Muscle of back (tissue), 3 donors: ENCODE measurements at regions not wholly inside any gene's neighbourhood (a gene's known extent, or its start where the extent isn't known, plus 50 kb on each side); places are given as distances from the start of the nearest gene placed in this dataset.
"Not testable (repeated sequence)": the region's sequence is repeated elsewhere in the genome, so short reads cannot be mapped to it uniquely, and the experiment has no call there.

Source experiments
- DNase-seq, 3 donors: peaks; one replicate each; pipeline versions ENCODE4 v3.0.0 to v3.0.0-alpha.2; 2013

DNA sequence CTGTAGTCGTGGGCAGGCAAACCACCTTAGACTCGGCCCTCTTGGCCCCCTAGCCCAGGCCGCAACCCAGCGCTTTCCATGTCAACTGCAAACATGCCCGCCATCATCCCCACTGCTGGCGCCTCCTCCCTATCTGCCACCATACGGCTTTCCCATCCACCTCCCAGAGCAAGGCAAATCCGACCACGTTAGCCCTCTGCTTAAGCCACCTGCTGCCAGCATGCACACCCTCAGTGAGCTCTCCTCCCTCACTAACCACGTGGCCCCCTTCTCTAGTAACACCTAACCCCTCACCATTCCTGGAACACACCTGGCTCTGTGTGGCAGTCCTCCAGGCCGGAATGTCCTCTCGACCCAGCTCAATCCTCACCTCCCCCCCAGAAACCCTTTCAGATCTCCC is 534.8 kb downstream of the TP53TG3F start:
- not testable (repeated sequence) for DNase-seq

DNA sequence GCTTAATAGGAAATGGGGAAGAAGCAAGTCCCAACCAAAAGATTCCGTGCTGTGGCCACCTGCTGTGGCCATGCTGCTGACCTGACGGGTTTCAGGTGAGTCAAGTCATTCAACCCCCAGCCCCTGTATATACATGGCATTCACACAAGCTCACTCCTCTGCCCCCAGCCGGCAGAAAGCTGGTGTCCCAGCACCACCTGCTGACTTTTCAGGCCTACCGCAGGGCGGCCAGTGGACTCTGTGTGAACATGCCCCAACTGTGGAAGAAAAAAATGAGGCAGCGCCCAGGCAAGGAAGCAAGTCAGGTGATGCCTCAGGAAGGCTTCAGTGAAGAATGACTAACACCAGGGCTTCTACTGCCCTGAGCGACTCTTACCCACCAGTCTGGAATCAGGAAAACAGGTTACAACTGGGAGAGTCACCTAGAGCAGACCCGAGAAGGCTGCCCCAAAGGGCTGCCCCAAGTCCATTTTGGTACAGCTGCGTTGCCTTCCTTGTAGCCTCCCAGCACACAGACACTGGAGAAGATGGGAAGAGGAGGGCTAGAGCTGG is 536.5 kb downstream of the TP53TG3F start:
- DNase-seq, result not testable (repeated sequence)

DNA sequence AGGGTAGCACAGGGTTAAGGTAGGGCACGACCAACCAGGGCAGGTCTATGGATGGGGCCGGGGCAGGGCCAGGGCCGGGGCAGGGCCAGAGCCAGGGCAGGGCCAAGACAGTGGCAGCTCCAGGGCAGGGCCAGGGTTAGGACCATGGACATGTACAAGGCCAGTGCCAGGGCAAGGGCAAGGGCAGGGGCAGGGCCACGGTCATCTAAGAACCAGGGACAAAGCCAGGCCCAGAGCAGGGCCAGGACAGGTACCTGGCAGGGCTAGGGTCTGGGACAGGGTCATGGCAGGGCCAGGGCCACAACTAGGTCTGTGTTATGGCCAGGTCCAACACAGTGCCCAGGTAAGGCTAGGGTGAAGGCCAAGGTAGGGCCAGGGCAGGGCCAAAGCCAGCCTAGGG is 541.8 kb downstream of the TP53TG3F start:
- DNase-seq, result not testable (repeated sequence)

DNA sequence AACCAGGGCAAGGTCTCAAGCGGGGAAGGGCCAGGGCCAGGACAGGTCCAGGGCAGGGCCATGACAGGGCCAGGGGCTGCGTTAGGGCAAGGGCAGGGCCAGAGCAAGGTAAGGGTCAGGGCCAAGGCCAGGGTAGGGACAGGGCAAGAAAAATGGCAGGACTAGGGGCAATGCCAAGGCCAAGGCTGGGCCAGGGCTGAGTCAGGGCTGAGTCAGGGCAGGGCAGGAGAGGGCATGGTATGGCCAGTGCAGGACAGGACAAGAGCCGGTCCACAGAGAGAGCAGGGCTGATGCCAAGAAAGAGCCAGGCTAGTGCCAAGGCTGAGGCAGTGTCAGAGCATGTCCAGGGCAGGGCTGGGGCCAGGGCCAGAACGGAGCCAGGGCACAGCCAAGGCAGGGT is 542.5 kb downstream of the TP53TG3F start:
- DNase-seq, result not testable (repeated sequence)

DNA sequence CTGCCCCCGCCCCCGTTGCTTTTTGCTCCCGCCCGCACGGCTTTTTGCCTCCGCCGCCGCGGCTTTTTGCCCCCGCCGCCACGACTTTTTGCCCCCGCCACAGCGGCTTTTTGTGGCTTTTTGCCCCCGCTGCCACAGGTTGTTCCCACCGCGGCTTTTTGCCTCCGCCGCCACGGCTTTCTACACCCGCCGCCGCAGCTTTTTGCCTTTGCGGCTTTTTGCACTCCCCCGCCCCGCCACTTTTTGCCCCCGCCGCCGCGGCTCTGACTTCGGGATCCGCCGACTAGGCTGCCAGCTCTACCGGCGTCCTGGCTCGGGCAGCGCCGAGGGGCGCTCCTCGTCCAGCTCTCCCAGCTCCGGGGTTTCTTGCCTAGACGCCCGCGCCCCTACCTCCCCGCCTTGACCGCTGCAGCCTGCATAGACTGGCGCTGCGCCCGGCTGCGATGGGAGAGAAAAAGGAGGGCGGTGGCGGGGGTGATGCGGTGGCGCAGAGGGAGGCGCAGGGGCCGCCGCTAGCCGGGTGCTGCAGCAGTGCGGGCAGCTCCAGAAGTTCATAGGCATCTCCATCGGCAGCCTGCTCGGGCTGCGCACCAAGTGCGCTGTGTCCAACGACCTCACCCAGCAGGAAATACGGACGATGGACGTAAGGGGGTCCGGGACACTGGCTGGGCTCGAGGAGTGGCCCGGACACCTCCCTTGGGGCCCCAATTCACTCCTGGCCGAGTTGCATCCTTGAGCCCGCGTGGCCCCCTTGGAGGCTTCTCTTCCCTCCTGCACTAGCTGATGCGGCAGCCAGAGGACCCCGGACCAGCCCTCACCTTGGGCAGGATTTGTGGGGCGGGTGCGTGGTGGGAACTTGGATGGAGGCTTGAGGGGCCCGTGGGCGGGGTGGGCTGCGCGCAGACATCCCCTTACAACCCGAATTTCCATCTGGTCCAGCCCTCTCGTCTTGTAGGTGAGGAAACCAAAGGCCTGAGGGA is 555.7 kb downstream of the TP53TG3F start:
- DNase-seq, result not testable (repeated sequence)

DNA sequence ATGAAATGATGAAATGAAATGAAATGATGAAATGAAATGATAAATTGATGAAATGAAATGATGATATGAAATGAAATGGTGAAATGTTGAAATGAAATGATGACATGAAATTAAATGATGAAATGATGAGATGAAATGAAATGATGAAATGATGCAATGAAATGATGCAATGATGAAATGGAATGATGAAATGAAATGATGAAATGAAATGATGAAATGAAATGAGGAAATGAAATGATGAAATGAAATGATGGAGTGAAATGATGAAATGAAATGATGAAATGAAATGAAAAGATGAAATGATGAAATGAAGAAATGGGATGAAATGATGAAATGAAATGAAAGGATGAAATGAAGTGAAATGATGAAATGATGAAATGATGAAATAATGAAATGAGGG is 558.9 kb downstream of the TP53TG3F start:
- DNase-seq, result not testable (repeated sequence)

DNA sequence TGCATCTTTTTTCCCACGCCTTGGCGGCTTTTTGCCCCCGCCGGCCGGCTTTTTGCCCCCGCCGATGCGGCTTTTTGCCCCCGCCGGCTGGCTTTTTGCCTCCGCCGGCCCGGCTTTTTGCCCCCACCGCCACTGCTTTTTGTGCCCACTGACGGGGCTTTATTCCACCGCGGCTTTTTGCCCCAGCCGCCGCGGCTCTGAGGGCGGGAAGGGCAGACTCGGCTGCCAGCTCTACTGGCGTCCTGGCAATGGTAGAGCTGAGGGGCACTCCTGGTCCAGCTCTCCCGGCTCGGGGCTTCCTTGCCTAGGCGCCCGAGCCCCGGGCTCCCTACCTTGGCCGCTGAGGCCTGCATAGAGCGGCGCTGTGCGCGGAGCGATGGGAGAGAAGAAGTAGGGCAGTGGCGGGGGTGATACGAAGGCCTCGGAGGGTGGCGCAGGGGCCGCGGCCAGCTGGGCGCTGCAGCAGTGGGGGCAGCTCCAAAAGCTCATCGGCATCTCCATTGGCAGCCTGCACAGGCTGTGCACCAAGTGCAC is 591.4 kb downstream of the TP53TG3F start:
- DNase-seq, result no peak

DNA sequence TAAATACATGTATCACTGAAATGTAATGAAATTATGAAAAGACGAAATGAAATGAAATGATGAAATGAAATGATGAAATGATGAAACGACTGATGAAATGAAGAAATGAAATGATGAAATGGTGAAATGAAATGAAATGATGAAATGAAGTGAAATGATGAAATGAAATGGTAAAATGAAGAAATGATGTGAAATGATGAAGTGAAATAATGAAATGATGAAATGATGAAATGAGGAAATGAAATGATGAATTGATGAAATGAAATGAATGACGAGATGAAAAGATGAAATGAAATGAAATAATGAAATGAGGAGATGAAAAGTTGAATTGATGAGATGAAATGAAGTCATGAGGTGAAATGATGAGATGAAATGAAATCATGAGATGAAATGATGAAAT is 594.7 kb downstream of the TP53TG3F start:
- no peak for DNase-seq

DNA sequence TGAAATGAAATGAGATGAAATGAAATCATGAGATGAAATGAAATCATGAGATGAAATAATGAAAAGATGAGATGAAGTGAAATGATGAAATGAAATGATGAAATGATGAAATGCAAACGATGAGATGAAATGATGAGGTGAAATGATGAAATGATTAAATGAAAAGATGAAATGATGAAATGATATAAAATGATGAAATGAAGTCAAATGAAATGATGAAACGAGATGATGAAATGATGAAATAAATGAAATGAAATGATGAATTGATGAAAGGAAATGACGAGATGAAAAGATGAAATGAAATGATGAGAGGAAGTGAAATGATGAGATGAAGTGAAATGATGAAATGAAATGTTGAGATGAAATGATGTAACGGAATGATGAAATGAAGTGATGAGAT is 595.6 kb downstream of the TP53TG3F start:
- DNase-seq, result no peak

DNA sequence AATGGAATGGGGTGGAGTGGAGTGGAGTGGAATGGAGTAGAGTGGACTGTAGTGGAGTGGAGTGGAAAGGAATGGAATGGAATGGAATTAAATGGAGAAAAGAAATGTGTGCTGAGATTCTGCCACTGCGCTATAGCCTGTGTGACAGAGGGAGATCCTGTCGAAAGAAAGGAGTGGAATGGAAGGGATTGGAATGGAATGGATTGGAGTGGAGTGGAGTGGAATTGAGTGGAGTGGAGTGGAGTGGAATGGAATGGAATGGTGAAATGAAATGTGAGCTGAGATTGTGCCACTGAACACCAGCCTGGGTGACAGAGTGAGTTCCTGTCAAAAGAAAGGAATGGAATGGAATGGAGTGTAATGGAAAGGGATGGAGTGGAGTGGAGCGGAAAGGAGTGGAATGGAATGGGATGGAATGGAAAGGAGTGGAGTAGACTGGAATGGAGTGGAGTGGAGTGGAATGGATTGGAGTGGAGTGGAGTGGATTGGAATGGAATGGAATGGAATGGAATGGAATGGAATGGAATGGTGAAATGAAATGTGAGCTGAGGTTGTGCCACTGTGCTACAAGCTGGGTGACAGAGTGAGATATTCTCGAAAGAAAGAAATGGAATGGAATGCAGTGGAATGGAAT is 603.3 kb downstream of the TP53TG3F start:
- DNase-seq, result peak in 1 of 3 donors; percentile 4

DNA sequence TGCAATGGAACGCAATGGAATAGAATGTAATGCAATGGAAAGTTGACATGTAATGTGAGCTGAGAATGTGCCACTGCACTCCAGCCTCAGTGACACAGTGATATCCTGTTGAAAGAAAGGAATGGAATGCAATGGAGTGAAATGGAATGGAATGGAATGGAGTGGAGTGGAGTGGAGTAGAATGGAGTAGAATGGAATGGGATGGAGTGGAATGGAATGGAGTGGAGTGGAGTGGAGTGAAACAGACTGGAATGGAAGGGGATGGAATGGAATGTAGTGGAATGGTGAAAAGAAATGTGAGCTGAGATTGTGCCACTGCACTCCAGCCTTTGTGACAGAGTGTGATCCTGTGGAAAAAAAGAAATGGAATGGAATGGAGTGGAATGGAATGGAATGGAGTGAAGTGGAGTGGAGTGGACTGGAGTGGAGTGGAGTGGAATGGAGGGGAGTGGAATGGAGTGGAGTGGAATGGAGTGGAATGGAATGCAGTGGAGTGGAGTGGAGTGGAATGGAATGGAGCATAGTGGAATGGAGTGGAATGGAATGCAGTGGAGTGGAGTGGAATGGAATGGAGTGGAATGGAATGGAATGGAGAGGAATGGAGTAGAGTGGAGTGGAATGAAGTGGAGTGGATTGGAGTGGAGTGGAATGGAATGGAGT is 604.2 kb downstream of the TP53TG3F start:
- not testable (repeated sequence) for DNase-seq

DNA sequence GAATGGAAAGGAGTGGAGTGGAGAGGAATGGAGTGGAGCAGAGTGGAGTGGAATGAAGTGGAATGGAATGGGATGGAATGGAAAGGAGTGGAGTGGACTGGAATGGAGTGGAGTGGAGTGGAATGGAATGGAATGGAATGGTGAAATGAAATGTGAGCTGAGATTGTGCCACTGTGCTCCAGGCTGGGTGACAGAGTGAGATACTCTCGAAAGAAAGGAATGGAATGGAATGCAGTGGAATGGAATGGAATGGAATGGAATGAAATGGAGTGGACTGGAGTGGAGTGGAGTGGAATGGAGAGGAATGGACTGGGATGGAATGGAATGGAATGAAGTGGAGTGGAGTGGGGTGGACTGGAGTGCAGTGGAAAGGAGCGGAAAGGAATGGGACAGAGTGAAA is 605.2 kb downstream of the TP53TG3F start:
- not testable (repeated sequence) for DNase-seq

DNA sequence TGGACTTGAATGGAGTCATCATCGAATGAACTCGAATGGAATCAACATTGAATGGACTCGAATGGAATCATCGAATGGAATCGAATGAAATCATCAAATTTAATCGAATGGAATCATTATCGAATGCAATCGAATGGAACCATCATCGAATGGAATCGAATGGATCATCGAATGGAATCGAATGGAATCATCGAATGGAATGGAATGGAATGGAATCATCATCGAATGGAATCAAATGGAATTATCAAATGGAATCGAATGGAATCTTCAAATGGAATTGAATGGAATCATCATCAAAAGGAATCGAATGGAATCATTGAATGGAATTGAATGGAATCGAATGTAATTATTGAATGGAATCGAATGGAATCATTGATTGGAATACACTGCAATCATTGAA is 610.3 kb downstream of the TP53TG3F start:
- not testable (repeated sequence) for DNase-seq

DNA sequence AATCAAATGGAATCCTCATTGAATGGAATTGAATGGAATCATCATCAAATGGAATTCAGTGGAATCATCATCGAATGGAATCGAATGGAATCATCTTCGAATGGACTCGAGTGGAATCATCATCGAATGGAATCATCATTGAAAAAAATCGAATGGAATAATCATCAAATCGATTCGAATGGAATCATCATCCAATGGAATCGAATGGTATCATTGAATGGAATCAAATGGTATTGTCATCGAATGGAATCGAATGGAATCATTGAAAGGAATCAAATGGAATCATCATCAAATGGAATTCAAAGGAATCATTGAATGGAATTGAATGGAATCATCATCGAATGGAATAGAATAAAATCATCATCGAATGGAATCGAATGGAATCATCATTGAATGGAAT is 619.3 kb downstream of the TP53TG3F start:
- peak; percentile 0 to 24 (median 7) for DNase-seq

DNA sequence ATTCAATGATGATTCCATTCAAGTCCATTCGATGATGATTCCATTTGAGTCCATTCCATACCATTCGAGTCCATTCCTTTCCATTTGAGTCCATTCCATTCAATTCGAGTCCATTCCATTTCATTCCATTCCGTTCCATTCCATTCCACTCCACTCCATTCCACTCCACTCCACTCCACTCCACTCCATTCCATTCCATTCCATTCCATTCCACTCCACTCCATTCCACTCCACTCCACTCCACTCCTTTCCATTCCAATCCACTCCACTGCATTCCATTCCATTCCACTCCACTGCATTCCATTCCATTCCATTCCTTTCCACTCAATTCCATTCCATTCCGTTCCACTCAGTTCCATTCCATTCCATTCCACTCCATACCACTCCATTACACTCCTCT is 625.6 kb downstream of the TP53TG3F start:
- not testable (repeated sequence) for DNase-seq

DNA sequence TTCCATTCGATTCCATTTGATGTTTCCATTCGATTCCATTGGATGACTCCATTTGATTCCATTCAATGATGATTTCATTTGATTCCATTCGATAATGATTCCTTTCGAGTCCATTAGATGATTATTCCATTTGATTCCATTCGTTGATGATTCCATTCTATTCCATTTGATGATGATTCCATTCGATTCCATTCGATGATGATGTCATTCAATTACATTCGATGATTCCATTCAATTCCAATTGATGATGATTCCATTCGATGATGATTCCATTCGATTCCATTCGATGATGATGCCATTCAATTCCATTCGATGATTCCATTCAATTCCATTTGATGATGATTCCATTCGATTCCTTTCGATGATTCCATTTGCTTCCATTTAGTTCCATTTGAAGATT is 635.6 kb downstream of the TP53TG3F start:
- not testable (repeated sequence) for DNase-seq

DNA sequence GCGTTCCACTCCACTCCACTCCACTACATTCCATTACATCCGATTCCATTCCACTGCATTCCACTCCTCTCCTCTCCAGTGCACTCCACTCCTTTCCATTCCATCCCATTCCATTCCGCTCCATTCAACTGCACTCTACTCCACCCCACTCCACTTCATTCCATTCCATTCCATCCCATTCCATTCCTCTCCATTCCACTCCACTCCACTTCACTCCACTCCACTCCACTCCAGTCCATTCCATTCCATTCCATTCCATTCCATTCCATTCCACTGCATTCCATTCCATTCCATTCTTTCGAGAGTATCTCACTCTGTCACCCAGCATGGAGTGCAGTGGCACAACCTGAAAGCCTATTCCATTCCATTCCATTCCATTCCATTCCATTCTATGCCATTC is 637.5 kb downstream of the TP53TG3F start:
- not testable (repeated sequence) for DNase-seq

DNA sequence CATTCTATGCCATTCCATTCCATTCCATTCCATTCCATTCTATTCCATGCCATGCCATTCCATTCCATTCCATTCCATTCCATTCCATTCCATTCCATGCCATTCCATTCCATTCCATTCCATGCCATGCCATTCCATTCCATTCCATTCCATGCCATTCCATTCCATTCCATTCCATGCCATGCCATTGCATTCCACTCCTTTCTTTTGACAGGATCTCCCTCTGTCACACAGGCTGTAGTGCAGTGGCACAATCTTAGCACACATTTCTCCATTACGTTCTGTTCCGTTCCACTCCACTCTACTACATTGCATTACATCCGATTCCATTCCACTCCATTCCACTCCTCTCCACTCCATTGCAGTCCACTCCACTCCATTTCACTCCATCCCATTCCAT is 637.9 kb downstream of the TP53TG3F start:
- DNase-seq, result peak in 1 of 3 donors; percentile 1

DNA sequence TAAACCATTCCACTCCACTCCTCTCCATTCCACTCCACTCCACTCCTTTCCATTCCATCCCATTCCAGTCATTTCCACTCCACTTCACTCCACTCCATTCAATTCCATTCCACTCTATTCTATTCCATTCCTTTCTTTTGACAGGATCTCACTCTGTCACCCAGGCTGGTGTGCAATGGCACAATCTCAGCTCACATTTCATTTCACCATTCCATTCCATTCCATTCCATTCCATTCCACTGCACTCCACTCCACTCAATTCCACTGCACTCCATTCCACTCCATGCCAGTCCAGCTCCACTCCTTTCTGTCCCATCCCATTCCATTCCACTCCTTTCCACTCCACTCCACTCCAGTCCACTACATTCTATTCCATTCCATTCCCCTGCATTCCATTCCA is 638.6 kb downstream of the TP53TG3F start:
- not testable (repeated sequence) for DNase-seq

DNA sequence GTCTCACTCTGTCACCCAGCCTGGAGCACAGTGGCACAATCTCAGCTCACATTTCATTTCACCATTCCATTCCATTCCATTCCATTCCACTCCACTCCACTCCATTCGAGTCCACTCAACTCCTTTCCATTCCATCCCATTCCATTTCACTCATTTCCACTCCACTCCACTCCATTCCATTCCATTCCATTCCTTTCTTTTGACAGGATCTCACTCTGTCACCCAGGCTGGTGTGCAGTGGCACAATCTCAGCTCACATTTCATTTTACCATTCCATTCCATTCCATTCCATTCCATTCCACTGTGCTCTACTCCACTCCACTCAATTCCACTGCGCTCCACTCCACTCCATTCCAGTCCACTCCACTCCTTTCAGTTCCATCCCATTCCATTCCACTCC is 639.6 kb downstream of the TP53TG3F start:
- not testable (repeated sequence) for DNase-seq
